GM18520 (cell line): ENCODE measurements at regions not wholly inside any gene's neighbourhood (a gene's known extent, or its start where the extent isn't known, plus 50 kb on each side); places are given as distances from the start of the nearest gene placed in this dataset.
"Not testable (repeated sequence)": the region's sequence is repeated elsewhere in the genome, so short reads cannot be mapped to it uniquely, and the experiment has no call there.

Source experiments
- ATAC-seq: cut with Tn5 transposase; IDR thresholded peaks from one replicate; pipeline ENCODE4 v1.9.1; 2021; ENCODE audit not compliant: unreplicated experiment

- ATAC-seq: no peak
These were observed 1396.1 kb upstream of the ADGRL4 start for GRCh38 chr1:80402625-80403024.

GRCh38 chr1:80401757-80402156 lies 1395.2 kb upstream of the ADGRL4 start:
- ATAC-seq: no peak

GRCh38 chr1:80392529-80392928 lies 1386.0 kb upstream of the ADGRL4 start:
- ATAC-seq: no peak

- ATAC-seq: no peak
These were observed 1379.1 kb upstream of the ADGRL4 start for GRCh38 chr1:80385650-80386049.

GRCh38 chr1:80384959-80385358 lies 1378.4 kb upstream of the ADGRL4 start:
- ATAC-seq: no peak

GRCh38 chr1:80384083-80384830 lies 1377.7 kb upstream of the ADGRL4 start:
- ATAC-seq: no peak

GRCh38 chr1:80375662-80376061 lies 1369.1 kb upstream of the ADGRL4 start:
- no peak for ATAC-seq

GRCh38 chr1:80375109-80375508 lies 1368.6 kb upstream of the ADGRL4 start:
- no peak for ATAC-seq

- no peak for ATAC-seq
These were observed 1363.2 kb upstream of the ADGRL4 start for GRCh38 chr1:80369780-80370179.

GRCh38 chr1:80367058-80367457 lies 1360.5 kb upstream of the ADGRL4 start:
- no peak for ATAC-seq

- ATAC-seq: no peak
These were observed 1359.0 kb upstream of the ADGRL4 start for GRCh38 chr1:80365359-80366021.

- ATAC-seq: no peak
These were observed 1357.4 kb upstream of the ADGRL4 start for GRCh38 chr1:80363689-80364475.

- no peak for ATAC-seq
These were observed 1353.1 kb upstream of the ADGRL4 start for GRCh38 chr1:80359666-80360065.

- ATAC-seq: no peak
These were observed 1342.7 kb upstream of the ADGRL4 start for GRCh38 chr1:80349218-80349617.

GRCh38 chr1:80341021-80341420 lies 1334.5 kb upstream of the ADGRL4 start:
- ATAC-seq: no peak

- ATAC-seq: no peak
These were observed 1311.6 kb upstream of the ADGRL4 start for GRCh38 chr1:80318108-80318507.

- ATAC-seq: no peak
These were observed 1304.2 kb upstream of the ADGRL4 start for GRCh38 chr1:80310703-80311245.

- no peak for ATAC-seq
These were observed 1298.9 kb upstream of the ADGRL4 start for GRCh38 chr1:80305466-80305865.

- no peak for ATAC-seq
These were observed 1287.3 kb upstream of the ADGRL4 start for GRCh38 chr1:80293818-80294217.

GRCh38 chr1:80288750-80289149 lies 1282.2 kb upstream of the ADGRL4 start:
- ATAC-seq: not testable (repeated sequence)

- ATAC-seq: no peak
These were observed 1276.0 kb upstream of the ADGRL4 start for GRCh38 chr1:80282536-80282935.

- no peak for ATAC-seq
These were observed 1272.4 kb upstream of the ADGRL4 start for GRCh38 chr1:80278936-80279335.
